Fibroblast of lung (primary cell): ENCODE measurements at regions not wholly inside any gene's neighbourhood (a gene's known extent, or its start where the extent isn't known, plus 50 kb on each side); places are given as distances from the start of the nearest gene placed in this dataset.
A peak's percentile ranks its signal among the peaks of the same experiment; 100 is the strongest.

Experiments
- DNase-seq, 2 donors: peaks; one replicate each; pipeline versions ENCODE4 v3.0.0 to v3.0.0-alpha.2; 2010; ENCODE audit warnings: low read depth in 2 of 2
- H2AFZ ChIP-seq: 2 replicates; pipeline ENCODE4 v1.5.1; 2012; ENCODE audit warnings: low read length, control low read depth, inconsistent platforms
- H3K27ac ChIP-seq: 2 replicates; pipeline ENCODE4 v1.5.1; 2011; ENCODE audit warnings: low read length, control low read depth; ENCODE audit not compliant: insufficient read depth
- H3K27me3 ChIP-seq: 2 replicates; pipeline ENCODE4 v1.5.1; 2011; ENCODE audit warnings: mild to moderate bottlenecking, low read length; ENCODE audit not compliant: control insufficient read depth, insufficient read depth
- H3K36me3 ChIP-seq: 2 replicates; pipeline ENCODE4 v1.5.1; 2011; ENCODE audit warnings: low read length; ENCODE audit not compliant: control insufficient read depth, insufficient read depth
- H3K4me1 ChIP-seq: 2 replicates; pipeline ENCODE4 v1.5.1; 2011; ENCODE audit warnings: low read length; ENCODE audit not compliant: control insufficient read depth, insufficient read depth; ENCODE audit errors: extremely low read depth
- H3K4me2 ChIP-seq: 2 replicates; pipeline ENCODE4 v1.5.1; 2011; ENCODE audit warnings: low read length, control low read depth; ENCODE audit not compliant: insufficient read depth; ENCODE audit errors: extremely low read depth
- H3K4me3 ChIP-seq, 4 experiments: fragments of 200-600 bp in 1 of 4; sonication (generic) in 1 of 4; replicated peaks in 1 of 4; 2 replicates each; pipeline ENCODE4 v1.5.1; 2011 to 2016; ENCODE audit warnings: low read length in 4 of 4, low read depth in 3 of 4, mild to moderate bottlenecking in 3 of 4, control low read depth in 2 of 4, inconsistent platforms in 1 of 4, mixed read lengths in 1 of 4; ENCODE audit not compliant: insufficient read depth in 1 of 4; ENCODE audit errors: control extremely low read depth in 1 of 4
- H3K79me2 ChIP-seq: 2 replicates; pipeline ENCODE4 v1.5.1; 2012; ENCODE audit warnings: mild to moderate bottlenecking, low read length, inconsistent platforms; ENCODE audit not compliant: control insufficient read depth, insufficient read depth
- H3K9ac ChIP-seq: 2 replicates; pipeline ENCODE4 v1.5.1; 2011; ENCODE audit warnings: mild to moderate bottlenecking, low read length, control low read depth; ENCODE audit not compliant: insufficient read depth
- H3K9me3 ChIP-seq: 2 replicates; pipeline ENCODE4 v1.5.1; 2012; ENCODE audit warnings: low read depth, low read length; ENCODE audit not compliant: control insufficient read depth, insufficient read depth
- H4K20me1 ChIP-seq: 2 replicates; pipeline ENCODE4 v1.5.1; 2011; ENCODE audit warnings: low read length; ENCODE audit not compliant: control insufficient read depth, insufficient read depth; ENCODE audit errors: extremely low read depth
- CTCF ChIP-seq, 2 donors: IDR thresholded peaks in 1 of 2; conservative IDR thresholded peaks in 1 of 2; 1 replicate in 1 of 2; 2 replicates in 1 of 2; pipeline ENCODE4 v1.5.1; 2011 to 2012; ENCODE audit warnings: low read length in 2 of 2, control low read depth in 1 of 2, inconsistent platforms in 1 of 2, low read depth in 1 of 2, mild to moderate bottlenecking in 1 of 2
- EZH2 ChIP-seq: IDR thresholded peaks from 2 replicates; pipeline ENCODE4 v1.5.1; 2012; ENCODE audit warnings: low read length, control low read depth, mild to moderate bottlenecking; ENCODE audit errors: missing control alignments

- DNase-seq = peak in 1 of 2 donors; percentile 6
- no peaks in the 10 kb centered on the region for H3K9me3 ChIP-seq
Observed at GRCh38 chr10:8829592-8829991, 775.1 kb downstream of the GATA3 start.

GRCh38 chr10:8830048-8830447 lies 775.6 kb downstream of the GATA3 start:
- no peak overlapping the region for H3K4me3 ChIP-seq
- H3K36me3 ChIP-seq = no peaks in the 10 kb centered on the region
- H3K9ac ChIP-seq = no peak overlapping the region
- no peak overlapping the region for H2AFZ ChIP-seq
- H4K20me1 ChIP-seq = no peaks in the 10 kb centered on the region
- no peaks in the 10 kb centered on the region for H3K9me3 ChIP-seq
- H3K27me3 ChIP-seq = no peaks in the 10 kb centered on the region
- no peak overlapping the region for H3K27ac ChIP-seq
- no peaks in the 10 kb centered on the region for H3K79me2 ChIP-seq
- H3K4me1 ChIP-seq = no peaks in the 10 kb centered on the region
- no peak for DNase-seq
- H3K4me2 ChIP-seq = no peak overlapping the region
- TF ChIP-seq CTCF (conservative IDR thresholded peaks at IDR 0.05 in 1 of 2, IDR thresholded peaks at IDR 0.05 in 1 of 2; ENCODE audit: low read depth in 1 of 2, low read length in 2 of 2) (no peak), EZH2 (no peak)

More at GRCh38 chr10:8829592-8829991, 775.1 kb downstream of the GATA3 start:
- Histone ChIP-seq H3K79me2 (no peaks in the 10 kb centered on the region), H4K20me1 (no peaks in the 10 kb centered on the region), H3K9ac (no peak overlapping the region), H3K36me3 (no peaks in the 10 kb centered on the region), H3K27ac (no peak overlapping the region), H2AFZ (no peak overlapping the region), H3K4me2 (no peak overlapping the region), H3K4me1 (no peaks in the 10 kb centered on the region), H3K27me3 (no peaks in the 10 kb centered on the region), H3K4me3 (no peak overlapping the region)
- TF ChIP-seq EZH2 (no peak), CTCF (conservative IDR thresholded peaks at IDR 0.05 in 1 of 2, IDR thresholded peaks at IDR 0.05 in 1 of 2; ENCODE audit: low read depth in 1 of 2, low read length in 2 of 2) (no peak)

GRCh38 chr10:8830876-8831275 lies 776.4 kb downstream of the GATA3 start:
- H3K4me3 ChIP-seq = no peak overlapping the region
- H4K20me1 ChIP-seq = no peaks in the 10 kb centered on the region
- no peak overlapping the region for H3K9ac ChIP-seq
- H3K4me2 ChIP-seq = no peak overlapping the region
- H3K9me3 ChIP-seq = no peaks in the 10 kb centered on the region
- no peak for TF ChIP-seq CTCF (conservative IDR thresholded peaks at IDR 0.05 in 1 of 2, IDR thresholded peaks at IDR 0.05 in 1 of 2; ENCODE audit: low read depth in 1 of 2, low read length in 2 of 2)
- no peak for TF ChIP-seq EZH2
- no peaks in the 10 kb centered on the region for H3K27me3 ChIP-seq
- H3K4me1 ChIP-seq = no peaks in the 10 kb centered on the region
- H3K36me3 ChIP-seq = no peaks in the 10 kb centered on the region
- H3K27ac ChIP-seq = no peak overlapping the region
- no peak for DNase-seq
- no peak overlapping the region for H2AFZ ChIP-seq
- H3K79me2 ChIP-seq = no peaks in the 10 kb centered on the region
